Right ventricle myocardium inferior (tissue), 1 donor: ENCODE measurements at regions not wholly inside any gene's neighbourhood (a gene's known extent, or its start where the extent isn't known, plus 50 kb on each side); places are given as distances from the start of the nearest gene placed in this dataset.

Experiments
- ATAC-seq: fragments of 200-7000 bp; cut with Tn5 transposase; one replicate; pipeline ENCODE4 v1.9.1; 2020; ENCODE audit warnings: mild to moderate bottlenecking, moderate library complexity
- DNase-seq: peaks from one replicate; pipeline ENCODE4 v3.0.0; 2021; ENCODE audit errors: missing footprints
- intact Hi-C: fragments of 100-400 bp; cut with DNase I; formaldehyde crosslinking; loops from one replicate; pipeline ENCODE4 v1.11.0; 2022
- donor health status: DM: no; HTN: yes; CAD: no; lungs with severe emphysema.

GRCh38 chr1:79437540-79437939 lies 431.0 kb upstream of the ADGRL4 start:
- DNase-seq = no peak
- intact Hi-C loops = no loop called here

DNA sequence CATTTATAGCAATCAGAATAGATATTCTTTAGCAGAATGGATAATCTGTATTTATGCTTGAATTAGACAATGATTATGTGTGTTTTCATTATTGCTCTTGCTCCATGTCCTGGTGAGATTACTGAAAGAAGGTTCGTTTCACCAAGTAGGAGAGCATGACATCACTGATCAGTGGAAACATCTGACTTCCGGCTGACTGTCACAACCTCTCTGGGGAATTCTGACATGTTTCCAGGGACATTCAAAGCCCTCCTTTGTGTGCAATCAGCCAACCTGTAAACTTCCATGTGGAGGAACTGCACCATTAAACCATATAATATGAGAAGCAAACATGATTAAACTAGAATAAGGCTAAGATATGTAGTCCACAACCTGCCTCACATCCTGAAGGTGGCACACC lies 424.8 kb upstream of the ADGRL4 start:
- DNase-seq = no peak
- no peak for ATAC-seq
- intact Hi-C loops = no loop called here

More at GRCh38 chr1:79437540-79437939, 431.0 kb upstream of the ADGRL4 start:
- no peak for ATAC-seq

DNA sequence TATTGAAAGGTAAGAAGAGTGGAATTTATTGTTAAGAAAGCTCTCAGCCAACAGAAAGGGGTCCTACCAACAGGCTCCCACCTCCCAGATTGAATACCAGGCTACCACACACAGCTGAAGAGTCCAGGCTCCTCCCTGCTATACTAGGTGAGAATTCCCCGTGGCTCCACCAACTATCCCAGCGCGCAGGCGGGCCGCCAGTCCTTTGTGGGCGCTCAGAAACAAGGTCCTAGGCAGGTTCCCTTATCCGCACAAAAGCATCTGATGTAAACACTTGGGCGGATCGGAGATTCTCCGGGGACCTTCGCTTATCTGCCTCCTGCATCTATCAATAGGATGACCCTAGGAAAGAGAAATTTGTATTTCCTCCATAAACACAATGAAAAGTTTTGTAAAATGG lies 423.9 kb upstream of the ADGRL4 start:
- intact Hi-C loops = no loop called here
- ATAC-seq = no peak
- no peak for DNase-seq

GRCh38 chr1:79422726-79423125 lies 416.2 kb upstream of the ADGRL4 start:
- no peak for ATAC-seq
- DNase-seq = no peak
- intact Hi-C loops = no loop called here

- intact Hi-C loops = no loop called here
- DNase-seq = no peak
- ATAC-seq = no peak
Observed at GRCh38 chr1:79398501-79398900, 392.0 kb upstream of the ADGRL4 start.

DNA sequence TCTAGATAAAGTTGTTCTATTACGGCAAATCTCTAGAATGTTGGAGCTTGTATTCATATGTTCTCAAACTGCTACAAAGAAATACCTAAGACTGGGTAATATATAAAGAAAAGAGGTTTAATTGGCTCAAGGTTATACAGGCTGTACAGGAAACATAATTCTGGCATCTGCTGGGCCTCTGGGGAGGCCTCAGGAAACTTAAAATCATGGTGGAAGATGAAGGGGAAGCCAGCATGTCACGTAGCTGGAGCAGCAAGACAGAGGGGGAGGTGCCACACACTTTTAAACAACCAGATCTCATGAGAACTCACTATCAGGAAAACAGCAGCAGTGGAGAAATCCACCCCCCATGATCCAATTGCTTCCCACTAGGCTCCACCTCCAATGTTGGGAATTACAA lies 390.4 kb upstream of the ADGRL4 start:
- intact Hi-C loops = no loop called here
- no peak for ATAC-seq
- no peak for DNase-seq

DNA sequence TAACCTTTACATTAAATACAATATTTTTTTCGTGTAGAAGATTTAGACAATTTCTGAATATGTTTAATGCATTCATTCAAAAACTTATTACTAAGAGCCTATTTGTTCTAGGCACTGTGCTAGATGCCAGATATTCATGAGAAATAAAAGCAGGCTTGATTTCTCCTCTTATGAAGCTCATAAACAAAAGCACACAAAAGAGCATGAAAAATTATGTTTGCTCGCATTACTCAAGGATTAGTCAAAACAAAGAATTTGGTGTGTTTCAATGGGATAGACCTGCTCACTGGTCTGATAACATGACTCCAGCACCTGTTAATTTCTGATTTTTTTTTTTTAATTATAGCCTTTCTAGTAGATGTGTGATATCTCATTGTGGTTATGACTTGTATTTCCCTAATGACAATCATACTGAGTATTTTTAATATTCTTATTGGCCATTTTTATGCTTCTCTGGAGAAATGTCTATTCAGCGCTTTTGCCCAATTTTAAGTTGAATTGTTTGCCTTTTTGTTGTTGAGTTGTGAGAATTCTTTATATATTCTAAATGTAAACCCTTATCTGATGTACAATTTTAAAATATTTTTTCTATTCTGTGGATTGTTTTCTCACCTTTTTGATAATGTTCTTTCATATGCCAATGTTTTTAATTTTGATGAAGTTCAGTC lies 382.3 kb upstream of the ADGRL4 start:
- ATAC-seq (no peak), DNase-seq (no peak)
- intact Hi-C loops = no loop called here

DNA sequence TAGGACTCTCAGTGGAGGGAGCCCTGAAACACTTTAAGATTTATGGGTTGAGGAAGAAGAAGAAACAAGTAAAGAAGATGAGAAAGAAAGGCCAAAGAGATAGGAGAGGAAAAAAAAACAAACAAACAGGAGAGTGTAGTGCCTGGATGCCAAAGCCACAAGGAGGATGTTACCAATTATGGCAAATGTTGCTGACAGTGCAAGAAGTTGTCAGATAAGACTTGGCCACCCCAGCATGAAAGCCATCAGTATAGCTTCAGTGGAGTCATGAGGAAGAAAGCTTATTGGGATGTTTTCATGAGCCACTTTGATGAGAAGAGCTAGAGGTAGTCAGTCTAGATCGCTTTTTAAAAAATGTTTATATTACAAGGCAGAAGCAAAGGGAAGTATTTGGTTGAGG lies 380.2 kb upstream of the ADGRL4 start:
- intact Hi-C loops = no loop called here
- no peak for DNase-seq
- ATAC-seq = no peak

DNA sequence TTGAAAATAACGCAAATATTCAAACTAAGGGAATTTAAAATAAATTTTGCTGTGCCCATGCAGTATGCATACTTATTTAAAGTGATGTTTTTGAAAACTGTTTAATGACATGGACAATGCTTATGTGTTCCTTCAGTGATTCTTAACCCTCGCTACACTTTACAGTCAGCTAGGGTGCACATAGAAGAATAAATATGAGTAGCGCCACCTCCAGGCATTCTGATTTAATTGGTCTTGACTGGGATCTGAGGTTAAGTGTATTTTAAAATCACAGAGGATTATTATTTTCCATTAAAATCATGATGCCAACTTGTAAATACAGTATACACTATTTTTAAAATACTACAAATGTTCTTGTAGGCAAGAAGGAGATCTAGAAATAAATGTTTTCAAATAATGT lies 373.5 kb upstream of the ADGRL4 start:
- ATAC-seq (no peak), DNase-seq (no peak)
- intact Hi-C loops = no loop called here

- intact Hi-C loops = no loop called here
- DNase-seq (no peak), ATAC-seq (no peak)
Observed at GRCh38 chr1:79376106-79376505, 369.6 kb upstream of the ADGRL4 start.

DNA sequence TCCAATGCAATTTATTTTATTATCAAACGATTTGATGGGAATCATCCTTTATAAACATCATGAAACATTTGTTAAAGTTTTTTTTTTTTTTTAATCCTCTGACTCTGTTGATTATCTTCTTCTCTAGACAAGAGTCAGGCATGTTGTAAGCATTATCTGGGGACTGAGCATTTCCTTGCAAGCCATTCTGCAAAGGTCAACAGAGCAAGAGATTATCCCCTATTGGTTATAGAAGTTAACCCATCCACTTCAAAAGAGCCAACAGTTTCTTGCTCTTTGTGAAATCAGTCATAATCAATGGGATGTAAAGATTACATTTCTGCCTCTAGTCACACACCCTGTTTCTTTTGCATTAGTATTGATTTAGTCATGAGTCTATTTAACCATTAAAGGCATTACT lies 368.8 kb upstream of the ADGRL4 start:
- ATAC-seq = no peak
- intact Hi-C loops = no loop called here
- DNase-seq = no peak

DNA sequence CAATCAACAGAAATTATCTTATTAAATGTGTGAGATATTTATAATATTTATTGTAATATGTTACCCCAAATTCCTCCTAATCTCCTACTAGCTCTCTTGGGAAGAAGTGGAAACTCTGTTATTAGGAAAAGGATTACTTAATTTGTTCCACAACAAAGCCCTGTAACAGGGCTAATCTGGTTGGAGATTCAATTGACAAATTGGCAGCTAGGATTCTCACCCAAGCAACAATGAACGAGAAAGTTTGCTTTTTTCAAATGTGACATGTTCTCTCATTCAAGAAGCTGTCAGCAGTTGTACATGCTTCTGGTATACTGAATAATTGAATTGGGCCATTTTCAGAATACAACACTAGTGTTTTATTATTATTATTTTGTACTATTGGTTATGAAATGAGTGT lies 367.9 kb upstream of the ADGRL4 start:
- DNase-seq = no peak
- ATAC-seq = no peak
- intact Hi-C loops = no loop called here

GRCh38 chr1:79373481-79374125 lies 367.1 kb upstream of the ADGRL4 start:
- intact Hi-C loops = no loop called here
- ATAC-seq = peak; percentile 48
- no peak for DNase-seq

- intact Hi-C loops = no loop called here
- ATAC-seq = no peak
Observed at GRCh38 chr1:79371802-79372201, 365.3 kb upstream of the ADGRL4 start.

GRCh38 chr1:79369091-79369490 lies 362.6 kb upstream of the ADGRL4 start:
- ATAC-seq (no peak), DNase-seq (no peak)
- intact Hi-C loops = no loop called here

More at GRCh38 chr1:79371802-79372201, 365.3 kb upstream of the ADGRL4 start:
- no peak for DNase-seq

GRCh38 chr1:79364896-79365295 lies 358.4 kb upstream of the ADGRL4 start:
- no peak for DNase-seq
- no peak for ATAC-seq
- intact Hi-C loops = no loop called here

GRCh38 chr1:79363430-79363829 lies 356.9 kb upstream of the ADGRL4 start:
- intact Hi-C loops = no loop called here
- DNase-seq = no peak
- no peak for ATAC-seq

DNA sequence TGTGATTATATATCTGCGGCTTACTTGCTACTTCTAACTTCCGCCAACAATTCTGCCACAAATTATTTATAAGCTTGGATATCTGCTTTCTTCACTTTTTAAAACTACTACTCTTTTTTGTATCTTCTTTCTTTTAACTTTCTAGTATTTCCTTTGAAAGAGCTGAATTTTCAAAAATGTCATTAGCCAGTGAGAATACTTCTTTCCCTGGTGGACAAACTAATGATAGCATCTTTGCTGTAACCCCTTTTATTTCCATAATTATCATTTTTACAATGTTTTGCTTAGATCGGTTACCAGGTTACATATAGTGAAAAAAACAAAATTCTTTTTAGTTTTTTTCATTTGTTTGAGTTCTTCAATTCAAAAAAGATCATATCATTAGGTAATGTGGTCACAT lies 355.9 kb upstream of the ADGRL4 start:
- DNase-seq = no peak
- intact Hi-C loops = no loop called here
- no peak for ATAC-seq

DNA sequence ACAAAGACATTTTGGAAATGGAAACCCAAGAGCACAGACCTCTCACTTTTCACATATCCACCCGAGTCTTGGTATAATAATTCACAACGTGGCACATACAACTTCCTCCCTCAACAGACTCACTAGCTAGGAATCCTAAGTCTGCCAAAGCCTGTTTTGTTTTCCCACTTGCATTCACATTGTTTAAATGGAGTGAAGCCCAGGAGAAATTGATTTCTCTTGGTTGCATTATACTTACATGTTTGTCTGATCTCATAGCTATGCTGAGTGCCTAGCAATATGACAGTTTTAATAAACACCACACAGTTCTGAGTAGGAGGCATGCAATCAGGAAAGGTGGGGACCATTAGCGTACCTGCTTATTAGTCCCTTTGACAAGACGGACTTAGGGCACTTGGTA lies 348.6 kb upstream of the ADGRL4 start:
- DNase-seq (no peak), ATAC-seq (no peak)
- intact Hi-C loops = no loop called here

- DNase-seq (no peak), ATAC-seq (peak; percentile 64)
- intact Hi-C loops = loop anchor here (5.0 kb wide), 1 partner anchor 96 kb away; no protein-coding TSS in a partner anchor
Observed at GRCh38 chr1:79353224-79353623, 346.7 kb upstream of the ADGRL4 start.

DNA sequence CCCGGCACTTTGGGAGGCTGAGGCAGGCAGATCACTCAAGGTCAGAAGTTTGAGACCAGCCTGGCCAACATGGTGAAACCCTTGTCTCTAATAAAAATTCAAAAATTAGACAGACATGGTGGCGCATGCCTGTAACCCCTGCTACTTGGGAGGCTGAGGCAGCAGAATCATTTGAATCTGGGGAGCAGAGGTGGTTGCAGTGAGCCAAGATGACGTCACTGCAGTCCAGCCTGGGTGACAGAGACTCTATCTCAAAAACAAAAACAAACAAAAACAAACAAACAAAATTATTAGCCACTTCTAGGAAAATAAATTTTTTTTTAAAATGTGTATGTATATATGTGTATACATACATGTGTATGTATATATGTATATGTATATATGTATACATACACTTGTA lies 320.3 kb upstream of the ADGRL4 start:
- intact Hi-C loops = no loop called here
- DNase-seq (no peak), ATAC-seq (no peak)
